ENCODE measurements at regions not wholly inside any gene's neighbourhood (a gene's known extent, or its start where the extent isn't known, plus 50 kb on each side); places are given as distances from the start of the nearest gene placed in this dataset.

- no peak for TF ChIP-seq POLR2A (IDR thresholded peaks at IDR 0.05; ENCODE audit: low read length)
- no peak for TF ChIP-seq GATA1 (IDR thresholded peaks at IDR 0.05; ENCODE audit: low read depth, low read length)
Observed at GRCh38 chr16:60905811-60906210, 1130.4 kb downstream of the CDH8 start.
